RWPE2 (cell line): ENCODE measurements at regions not wholly inside any gene's neighbourhood (a gene's known extent, or its start where the extent isn't known, plus 50 kb on each side); places are given as distances from the start of the nearest gene placed in this dataset.

Source experiments
- ATAC-seq: fragments of 200-7000 bp; cut with Tn5 transposase; 3 replicates; pipeline ENCODE4 v1.9.1; 2021; ENCODE audit warnings: low read depth
- DNase-seq: peaks from one replicate; pipeline ENCODE4 v3.0.0-alpha.2; 2020; ENCODE audit warnings: low spot score
- H3K27ac ChIP-seq: fragments of 450-650 bp; 2 replicates; pipeline ENCODE4 v1.5.1; 2017; ENCODE audit warnings: mild to moderate bottlenecking; ENCODE audit not compliant: poor library complexity, severe bottlenecking
- H3K27me3 ChIP-seq: fragments of 250-450 bp; sonication (Bioruptor Pico); 2 replicates; pipeline ENCODE4 v1.5.1; 2021; ENCODE audit warnings: mild to moderate bottlenecking, moderate library complexity; ENCODE audit not compliant: insufficient read depth, poor library complexity, severe bottlenecking
- H3K36me3 ChIP-seq: fragments of 250-450 bp; sonication (Bioruptor Pico); 2 replicates; pipeline ENCODE4 v1.5.1; 2020; ENCODE audit warnings: low read depth, mild to moderate bottlenecking, moderate library complexity
- H3K4me1 ChIP-seq: fragments of 250-450 bp; sonication (Bioruptor Pico); 2 replicates; pipeline ENCODE4 v1.5.1; 2021; ENCODE audit warnings: mild to moderate bottlenecking, moderate library complexity; ENCODE audit not compliant: insufficient read depth, poor library complexity, severe bottlenecking
- H3K4me3 ChIP-seq: fragments of 250-450 bp; sonication (Bioruptor Pico); 2 replicates; pipeline ENCODE4 v1.5.1; 2021; ENCODE audit warnings: mild to moderate bottlenecking, moderate library complexity; ENCODE audit not compliant: severe bottlenecking
- H3K9me3 ChIP-seq: fragments of 250-450 bp; sonication (Bioruptor Pico); 2 replicates; pipeline ENCODE4 v1.5.1; 2021; ENCODE audit warnings: mild to moderate bottlenecking, moderate library complexity; ENCODE audit not compliant: severe bottlenecking
- TF ChIP-seq, protein P1 (sequence below): fragments of 450-650 bp; IDR thresholded peaks from one replicate; pipeline ENCODE4 v1.5.1; 2017; ENCODE audit warnings: mild to moderate bottlenecking, moderate library complexity; ENCODE audit not compliant: poor library complexity, severe bottlenecking

- no peaks in the 10 kb centered on the region for H3K27me3 ChIP-seq
- ATAC-seq (no peak), DNase-seq (no peak)
- H3K36me3 ChIP-seq = no peaks in the 10 kb centered on the region
- no peaks in the 10 kb centered on the region for H3K9me3 ChIP-seq
- H3K4me3 ChIP-seq = no peak overlapping the region
- H3K4me1 ChIP-seq = no peaks in the 10 kb centered on the region
- no peak overlapping the region for H3K27ac ChIP-seq
- TF ChIP-seq, protein P1, sequence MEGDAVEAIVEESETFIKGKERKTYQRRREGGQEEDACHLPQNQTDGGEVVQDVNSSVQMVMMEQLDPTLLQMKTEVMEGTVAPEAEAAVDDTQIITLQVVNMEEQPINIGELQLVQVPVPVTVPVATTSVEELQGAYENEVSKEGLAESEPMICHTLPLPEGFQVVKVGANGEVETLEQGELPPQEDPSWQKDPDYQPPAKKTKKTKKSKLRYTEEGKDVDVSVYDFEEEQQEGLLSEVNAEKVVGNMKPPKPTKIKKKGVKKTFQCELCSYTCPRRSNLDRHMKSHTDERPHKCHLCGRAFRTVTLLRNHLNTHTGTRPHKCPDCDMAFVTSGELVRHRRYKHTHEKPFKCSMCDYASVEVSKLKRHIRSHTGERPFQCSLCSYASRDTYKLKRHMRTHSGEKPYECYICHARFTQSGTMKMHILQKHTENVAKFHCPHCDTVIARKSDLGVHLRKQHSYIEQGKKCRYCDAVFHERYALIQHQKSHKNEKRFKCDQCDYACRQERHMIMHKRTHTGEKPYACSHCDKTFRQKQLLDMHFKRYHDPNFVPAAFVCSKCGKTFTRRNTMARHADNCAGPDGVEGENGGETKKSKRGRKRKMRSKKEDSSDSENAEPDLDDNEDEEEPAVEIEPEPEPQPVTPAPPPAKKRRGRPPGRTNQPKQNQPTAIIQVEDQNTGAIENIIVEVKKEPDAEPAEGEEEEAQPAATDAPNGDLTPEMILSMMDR = no peak
Measured at GRCh38 chr1:22284906-22285548, 142.1 kb upstream of the WNT4 start.

- H3K27ac ChIP-seq = no peak overlapping the region
- ATAC-seq (no peak), DNase-seq (no peak)
- H3K4me1 ChIP-seq = no peaks in the 10 kb centered on the region
- H3K36me3 ChIP-seq = no peaks in the 10 kb centered on the region
- TF ChIP-seq, protein P1 = no peak
- no peak overlapping the region for H3K4me3 ChIP-seq
- no peaks in the 10 kb centered on the region for H3K27me3 ChIP-seq
- no peaks in the 10 kb centered on the region for H3K9me3 ChIP-seq
Measured at GRCh38 chr1:22285549-22286396, 142.9 kb upstream of the WNT4 start.

GRCh38 chr1:22286491-22286890 is 143.6 kb upstream of the WNT4 start:
- ATAC-seq (no peak), DNase-seq (no peak)
- Histone ChIP-seq H3K27me3 (no peaks in the 10 kb centered on the region), H3K4me3 (no peak overlapping the region), H3K36me3 (no peaks in the 10 kb centered on the region), H3K9me3 (no peaks in the 10 kb centered on the region), H3K27ac (no peak overlapping the region), H3K4me1 (no peaks in the 10 kb centered on the region)
- TF ChIP-seq, protein P1 = no peak

DNA sequence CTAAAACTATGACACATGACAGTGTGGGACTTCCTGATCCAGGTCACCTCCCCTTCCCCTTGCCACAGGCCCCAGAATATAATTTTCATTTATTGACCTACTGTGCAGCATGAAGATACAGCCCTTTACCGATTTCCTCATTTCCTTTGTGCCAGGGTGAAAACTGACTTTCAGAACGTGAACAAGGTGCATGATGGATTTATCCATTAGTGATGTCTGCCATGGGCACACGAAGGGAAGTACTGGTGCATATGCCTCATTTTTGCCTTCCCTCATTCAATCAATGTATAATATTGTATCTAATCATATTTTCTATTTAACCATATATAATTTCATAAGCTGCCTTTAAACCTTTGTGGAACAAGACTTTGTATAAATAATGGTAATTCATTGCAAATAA is 144.4 kb upstream of the WNT4 start:
- Histone ChIP-seq H3K27ac (no peak overlapping the region), H3K36me3 (no peaks in the 10 kb centered on the region), H3K9me3 (no peaks in the 10 kb centered on the region), H3K4me1 (no peaks in the 10 kb centered on the region), H3K4me3 (no peak overlapping the region), H3K27me3 (no peaks in the 10 kb centered on the region)
- TF ChIP-seq, protein P1 = no peak
- no peak for DNase-seq
- no peak for ATAC-seq
